Gastrocnemius medialis (tissue), 4 donors: ENCODE measurements at regions not wholly inside any gene's neighbourhood (a gene's known extent, or its start where the extent isn't known, plus 50 kb on each side); places are given as distances from the start of the nearest gene placed in this dataset.

ENCODE experiments used
- ATAC-seq, 2 donors: fragments of 150-250 bp; one replicate each; pipeline ENCODE4 v1.9.1; 2016
- DNase-seq, 2 donors: peaks; one replicate each; pipeline ENCODE4 v3.0.0-alpha.2; 2019
- H3K27ac ChIP-seq, 4 donors: fragments of 200-600 bp; sonication (generic); 1 replicate in 1 of 4; 2 replicates in 3 of 4; pipeline ENCODE4 v1.5.1; 2016 to 2018; ENCODE audit warnings: mild to moderate bottlenecking in 2 of 4, moderate library complexity in 1 of 4
- H3K27me3 ChIP-seq, 3 donors: fragments of 200-600 bp; sonication (generic) in 2 of 3; 1 replicate in 1 of 3; 2 replicates in 2 of 3; pipeline versions ENCODE4 v1.5.1 to v1.6.0; 2016 to 2019; ENCODE audit warnings: mild to moderate bottlenecking in 1 of 3, moderate library complexity in 1 of 3
- H3K36me3 ChIP-seq, 2 donors: fragments of 200-600 bp; sonication (generic) in 1 of 2; one replicate each; pipeline ENCODE4 v1.5.1; 2017 to 2018
- H3K4me1 ChIP-seq, 2 donors: fragments of 200-600 bp; sonication (generic) in 1 of 2; one replicate each; pipeline ENCODE4 v1.5.1; 2016 to 2017; ENCODE audit warnings: mild to moderate bottlenecking in 2 of 2
- H3K4me3 ChIP-seq, 4 donors: fragments of 200-600 bp; sonication (generic) in 3 of 4; 1 replicate in 1 of 4; 2 replicates in 3 of 4; pipeline ENCODE4 v1.5.1; 2016 to 2019; ENCODE audit warnings: mild to moderate bottlenecking in 2 of 4
- H3K9me3 ChIP-seq, 3 donors: fragments of 200-600 bp; sonication (generic) in 2 of 3; 1 replicate in 1 of 3; 2 replicates in 2 of 3; pipeline ENCODE4 v1.5.1; 2016 to 2019
- POLR2A ChIP-seq, 2 donors: fragments of 450-650 bp; IDR thresholded peaks; one replicate each; pipeline ENCODE4 v1.6.1; 2017; ENCODE audit warnings: antibody characterized with exemption in 2 of 2, mild to moderate bottlenecking in 2 of 2, moderate library complexity in 2 of 2
- in situ Hi-C, 4 donors: fragments of 200-750 bp; cut with MboI; loops; one replicate each; pipeline versions ENCODE4 v1.15.0 to v1.8.0; 2017; ENCODE audit warnings: low sequenced_read_pairs in 4 of 4
- intact Hi-C: fragments of 100-400 bp; cut with DNase I; formaldehyde crosslinking; loops from one replicate; pipeline ENCODE4 v1.15.1; 2023; ENCODE audit warnings: low total_unique reads
- TF ChIP-seq, protein P1 (sequence below), 5 experiments: fragments of 450-650 bp in 3 of 5; fragments of 200-600 bp in 2 of 5; sonication (generic) in 2 of 5; IDR thresholded peaks in 4 of 5; conservative IDR thresholded peaks in 1 of 5; 1 replicate in 4 of 5; 2 replicates in 1 of 5; pipeline ENCODE4 v1.5.1; 2016 to 2019; ENCODE audit warnings: antibody characterized with exemption in 5 of 5, mild to moderate bottlenecking in 3 of 5, moderate library complexity in 3 of 5

- in situ Hi-C loops: no loop called here
- Histone ChIP-seq H3K4me1 (no peaks in the 10 kb centered on the region), H3K9me3 (no peaks in the 10 kb centered on the region), H3K4me3 (no peak overlapping the region), H3K27me3 (no peaks in the 10 kb centered on the region), H3K27ac (no peak overlapping the region), H3K36me3 (no peaks in the 10 kb centered on the region)
- ATAC-seq: no peak
- intact Hi-C loops: no loop called here
- TF ChIP-seq POLR2A (IDR thresholded peaks at IDR 0.05): no peak
- TF ChIP-seq, protein P1, sequence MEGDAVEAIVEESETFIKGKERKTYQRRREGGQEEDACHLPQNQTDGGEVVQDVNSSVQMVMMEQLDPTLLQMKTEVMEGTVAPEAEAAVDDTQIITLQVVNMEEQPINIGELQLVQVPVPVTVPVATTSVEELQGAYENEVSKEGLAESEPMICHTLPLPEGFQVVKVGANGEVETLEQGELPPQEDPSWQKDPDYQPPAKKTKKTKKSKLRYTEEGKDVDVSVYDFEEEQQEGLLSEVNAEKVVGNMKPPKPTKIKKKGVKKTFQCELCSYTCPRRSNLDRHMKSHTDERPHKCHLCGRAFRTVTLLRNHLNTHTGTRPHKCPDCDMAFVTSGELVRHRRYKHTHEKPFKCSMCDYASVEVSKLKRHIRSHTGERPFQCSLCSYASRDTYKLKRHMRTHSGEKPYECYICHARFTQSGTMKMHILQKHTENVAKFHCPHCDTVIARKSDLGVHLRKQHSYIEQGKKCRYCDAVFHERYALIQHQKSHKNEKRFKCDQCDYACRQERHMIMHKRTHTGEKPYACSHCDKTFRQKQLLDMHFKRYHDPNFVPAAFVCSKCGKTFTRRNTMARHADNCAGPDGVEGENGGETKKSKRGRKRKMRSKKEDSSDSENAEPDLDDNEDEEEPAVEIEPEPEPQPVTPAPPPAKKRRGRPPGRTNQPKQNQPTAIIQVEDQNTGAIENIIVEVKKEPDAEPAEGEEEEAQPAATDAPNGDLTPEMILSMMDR (IDR thresholded peaks at IDR 0.05 in 4 of 5, conservative IDR thresholded peaks at IDR 0.05 in 1 of 5): no peak
- no peak for DNase-seq
Measured at GRCh38 chr21:27145134-27145798, 178.4 kb upstream of the ADAMTS5 start.

- H3K27me3 ChIP-seq: no peaks in the 10 kb centered on the region
- no peak overlapping the region for H3K27ac ChIP-seq
- no peaks in the 10 kb centered on the region for H3K4me1 ChIP-seq
- H3K4me3 ChIP-seq: no peak overlapping the region
- no peak for DNase-seq
- TF ChIP-seq POLR2A (IDR thresholded peaks at IDR 0.05): no peak
- TF ChIP-seq, protein P1 (IDR thresholded peaks at IDR 0.05 in 4 of 5, conservative IDR thresholded peaks at IDR 0.05 in 1 of 5): no peak
- H3K9me3 ChIP-seq: no peaks in the 10 kb centered on the region
- in situ Hi-C loops (no loop called here), intact Hi-C loops (no loop called here)
- ATAC-seq: no peak
- H3K36me3 ChIP-seq: no peaks in the 10 kb centered on the region
Measured at GRCh38 chr21:27143476-27143875, 176.6 kb upstream of the ADAMTS5 start.

DNA sequence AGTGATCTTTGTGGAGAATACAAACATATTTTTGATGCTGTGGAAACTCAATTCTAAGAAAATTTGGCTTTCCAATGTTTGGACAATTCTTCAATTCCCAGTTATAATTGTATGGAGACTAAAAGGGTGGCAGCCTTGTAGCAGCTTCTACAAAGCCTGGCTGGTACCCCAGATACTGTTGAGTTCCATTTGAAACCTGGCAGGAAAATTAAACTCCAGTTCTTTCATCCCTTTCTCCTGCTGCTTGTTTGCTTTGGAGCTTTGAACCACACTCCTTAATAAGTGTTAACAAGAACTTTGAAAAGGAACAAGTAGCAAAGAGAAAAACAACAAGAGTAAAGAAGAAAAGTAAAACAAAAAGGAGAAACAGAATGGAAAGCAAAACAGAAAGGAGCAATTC, 172.6 kb upstream of the ADAMTS5 start:
- H3K27ac ChIP-seq: no peak overlapping the region
- ATAC-seq: no peak
- intact Hi-C loops: no loop called here
- DNase-seq: no peak
- no peaks in the 10 kb centered on the region for H3K27me3 ChIP-seq
- H3K36me3 ChIP-seq: no peaks in the 10 kb centered on the region
- no peaks in the 10 kb centered on the region for H3K4me1 ChIP-seq
- no peak overlapping the region for H3K4me3 ChIP-seq
- in situ Hi-C loops: no loop called here
- TF ChIP-seq POLR2A (IDR thresholded peaks at IDR 0.05): no peak
- TF ChIP-seq, protein P1 (IDR thresholded peaks at IDR 0.05 in 4 of 5, conservative IDR thresholded peaks at IDR 0.05 in 1 of 5): no peak
- no peaks in the 10 kb centered on the region for H3K9me3 ChIP-seq

DNA sequence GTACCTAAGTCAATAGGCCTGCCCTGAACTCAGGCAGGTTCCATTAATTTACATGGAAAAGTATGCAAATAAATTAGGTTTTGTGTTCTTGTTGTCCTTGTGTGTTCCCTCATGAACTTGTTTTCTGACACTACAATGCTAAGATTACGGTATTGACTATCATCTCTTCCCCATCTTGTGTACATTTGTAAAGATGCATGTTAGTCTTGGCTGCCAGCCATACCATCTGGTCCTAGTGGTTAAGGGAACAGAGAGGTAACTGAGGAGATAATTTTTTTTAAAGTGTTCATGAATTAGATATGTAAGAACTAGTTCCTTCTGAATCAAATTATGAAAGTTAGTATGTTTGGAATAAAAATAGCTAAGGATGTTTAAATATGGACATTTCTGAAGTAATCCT, 167.6 kb upstream of the ADAMTS5 start:
- H3K9me3 ChIP-seq: no peaks in the 10 kb centered on the region
- in situ Hi-C loops: no loop called here
- H3K36me3 ChIP-seq: no peaks in the 10 kb centered on the region
- H3K4me3 ChIP-seq: no peak overlapping the region
- H3K4me1 ChIP-seq: no peaks in the 10 kb centered on the region
- intact Hi-C loops: no loop called here
- no peaks in the 10 kb centered on the region for H3K27me3 ChIP-seq
- no peak for DNase-seq
- no peak for TF ChIP-seq POLR2A (IDR thresholded peaks at IDR 0.05)
- TF ChIP-seq, protein P1 (IDR thresholded peaks at IDR 0.05 in 4 of 5, conservative IDR thresholded peaks at IDR 0.05 in 1 of 5): no peak
- ATAC-seq: no peak
- no peak overlapping the region for H3K27ac ChIP-seq

- Histone ChIP-seq H3K4me1 (no peaks in the 10 kb centered on the region), H3K4me3 (no peak overlapping the region), H3K9me3 (no peaks in the 10 kb centered on the region), H3K27me3 (no peaks in the 10 kb centered on the region), H3K36me3 (no peaks in the 10 kb centered on the region), H3K27ac (no peak overlapping the region)
- ATAC-seq (no peak), DNase-seq (no peak)
- TF ChIP-seq, protein P1 (IDR thresholded peaks at IDR 0.05 in 4 of 5, conservative IDR thresholded peaks at IDR 0.05 in 1 of 5): no peak
- no peak for TF ChIP-seq POLR2A (IDR thresholded peaks at IDR 0.05)
- intact Hi-C loops (no loop called here), in situ Hi-C loops (no loop called here)
Measured at GRCh38 chr21:27132266-27132665, 165.4 kb upstream of the ADAMTS5 start.
